ENCODE measurements at regions not wholly inside any gene's neighbourhood (a gene's known extent, or its start where the extent isn't known, plus 50 kb on each side); places are given as distances from the start of the nearest gene placed in this dataset.

DNA sequence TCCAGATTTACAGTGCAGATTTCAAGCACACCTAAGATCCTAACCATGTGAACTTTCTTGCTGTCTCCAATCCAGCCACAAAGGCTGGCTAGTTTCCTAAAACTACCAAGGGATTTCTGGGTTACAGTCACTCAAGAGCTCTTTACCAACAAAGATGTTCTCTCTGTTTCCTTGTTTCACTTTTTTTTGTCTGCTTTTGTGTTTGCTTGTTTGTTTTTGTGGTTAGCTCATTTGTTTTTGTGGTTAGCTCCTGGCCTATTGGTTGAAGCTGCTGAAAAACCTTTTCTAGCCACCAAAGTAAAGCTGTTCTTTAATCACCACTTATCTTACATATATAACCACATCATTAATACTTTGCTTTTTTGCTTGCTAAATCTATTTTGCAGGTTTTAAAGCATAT, 642.5 kb upstream of the GALNTL6 start:
- TF ChIP-seq, protein P1, sequence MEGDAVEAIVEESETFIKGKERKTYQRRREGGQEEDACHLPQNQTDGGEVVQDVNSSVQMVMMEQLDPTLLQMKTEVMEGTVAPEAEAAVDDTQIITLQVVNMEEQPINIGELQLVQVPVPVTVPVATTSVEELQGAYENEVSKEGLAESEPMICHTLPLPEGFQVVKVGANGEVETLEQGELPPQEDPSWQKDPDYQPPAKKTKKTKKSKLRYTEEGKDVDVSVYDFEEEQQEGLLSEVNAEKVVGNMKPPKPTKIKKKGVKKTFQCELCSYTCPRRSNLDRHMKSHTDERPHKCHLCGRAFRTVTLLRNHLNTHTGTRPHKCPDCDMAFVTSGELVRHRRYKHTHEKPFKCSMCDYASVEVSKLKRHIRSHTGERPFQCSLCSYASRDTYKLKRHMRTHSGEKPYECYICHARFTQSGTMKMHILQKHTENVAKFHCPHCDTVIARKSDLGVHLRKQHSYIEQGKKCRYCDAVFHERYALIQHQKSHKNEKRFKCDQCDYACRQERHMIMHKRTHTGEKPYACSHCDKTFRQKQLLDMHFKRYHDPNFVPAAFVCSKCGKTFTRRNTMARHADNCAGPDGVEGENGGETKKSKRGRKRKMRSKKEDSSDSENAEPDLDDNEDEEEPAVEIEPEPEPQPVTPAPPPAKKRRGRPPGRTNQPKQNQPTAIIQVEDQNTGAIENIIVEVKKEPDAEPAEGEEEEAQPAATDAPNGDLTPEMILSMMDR (conservative IDR thresholded peaks at IDR 0.05; ENCODE audit: low read depth, low read length): no peak
- TF ChIP-seq EZH2 (IDR thresholded peaks at IDR 0.05; ENCODE audit: low read length, unreplicated experiment): no peak
